T-cell (primary cell): ENCODE measurements at regions not wholly inside any gene's neighbourhood (a gene's known extent, or its start where the extent isn't known, plus 50 kb on each side); places are given as distances from the start of the nearest gene placed in this dataset.

ENCODE experiments used
- ATAC-seq, 4 experiments: fragments of 200-7000 bp in 3 of 4; fragments of 150-1000 bp in 1 of 4; cut with Tn5 transposase; replicated peaks in 1 of 4; 1 replicate in 3 of 4; 2 replicates in 1 of 4; pipeline ENCODE4 v1.10.0; 2021; ENCODE audit warnings: moderate library complexity in 3 of 4, mild to moderate bottlenecking in 2 of 4, moderate number of reproducible peaks in 1 of 4
- CTCF ChIA-PET, 2 donors: fragments of 300-600 bp; sonication (Branson Sonifier 250); formaldehyde crosslinking; loops; one replicate each; lab custom pipeline; 2022; ENCODE audit warnings: antibody characterized with exemption in 2 of 2; lab: Charles Lee
- POLR2A ChIA-PET, 2 donors: fragments of 300-600 bp; sonication (Branson Sonifier 250); formaldehyde crosslinking; loops; one replicate each; lab custom pipeline; 2022; ENCODE audit warnings: antibody characterized with exemption in 2 of 2; lab: Charles Lee
- DNase-seq, 35 experiments: peaks; one replicate each; pipeline versions ENCODE4 v3.0.0 to v3.0.0-alpha.2; 2013 to 2023
- H3K27ac ChIP-seq: one replicate; pipeline ENCODE4 v1.5.1; 2013; ENCODE audit warnings: low read length
- H3K27me3 ChIP-seq, 2 experiments: replicated peaks in 1 of 2; 1 replicate in 1 of 2; 2 replicates in 1 of 2; pipeline versions ENCODE4 v1.6.1 to v1.7.0; 2013; ENCODE audit warnings: low read length in 1 of 2, mixed read lengths in 1 of 2; ENCODE audit not compliant: control insufficient read depth in 2 of 2, insufficient read depth in 2 of 2; ENCODE audit errors: extremely low read depth in 1 of 2
- H3K36me3 ChIP-seq, 2 donors: 1 replicate in 1 of 2; 2 replicates in 1 of 2; pipeline versions ENCODE4 v1.6.1 to v1.7.0; 2013; ENCODE audit warnings: low read length in 1 of 2; ENCODE audit not compliant: control insufficient read depth in 2 of 2, insufficient read depth in 1 of 2; ENCODE audit errors: extremely low read depth in 1 of 2
- H3K4me1 ChIP-seq, 2 experiments: 1 replicate in 1 of 2; 2 replicates in 1 of 2; pipeline versions ENCODE4 v1.6.1 to v1.7.0; 2013; ENCODE audit warnings: low read length in 2 of 2, mixed read lengths in 1 of 2; ENCODE audit not compliant: insufficient read depth in 2 of 2, control insufficient read depth in 1 of 2; ENCODE audit errors: extremely low read depth in 1 of 2
- H3K4me3 ChIP-seq, 2 donors: 1 replicate in 1 of 2; 2 replicates in 1 of 2; pipeline versions ENCODE4 v1.5.1 to v1.7.0; 2013; ENCODE audit warnings: mild to moderate bottlenecking in 2 of 2, low read length in 1 of 2, moderate library complexity in 1 of 2; ENCODE audit not compliant: control insufficient read depth in 1 of 2; ENCODE audit errors: extremely low read depth in 1 of 2
- H3K9me3 ChIP-seq: 2 replicates; pipeline ENCODE4 v1.7.0; 2013
- H3K27ac Mint-ChIP-seq, 2 donors: one replicate each; pipeline ENCODE4 v1.8.0; 2020 to 2021; ENCODE audit warnings: mild to moderate bottlenecking in 2 of 2, mixed read lengths in 2 of 2
- H3K27me3 Mint-ChIP-seq, 2 donors: one replicate each; pipeline ENCODE4 v1.8.0; 2021 to 2022; ENCODE audit warnings: mixed read lengths in 2 of 2
- H3K36me3 Mint-ChIP-seq: one replicate; pipeline ENCODE4 v1.8.0; 2021; ENCODE audit warnings: mixed read lengths
- H3K4me1 Mint-ChIP-seq, 3 donors: one replicate each; pipeline ENCODE4 v1.8.0; 2020 to 2022; ENCODE audit warnings: mixed read lengths in 3 of 3, mild to moderate bottlenecking in 1 of 3
- H3K4me3 Mint-ChIP-seq, 3 donors: one replicate each; pipeline ENCODE4 v1.8.0; 2020 to 2022; ENCODE audit warnings: mild to moderate bottlenecking in 3 of 3, mixed read lengths in 3 of 3, moderate library complexity in 3 of 3
- H3K9me3 Mint-ChIP-seq, 3 donors: one replicate each; pipeline ENCODE4 v1.8.0; 2020 to 2022; ENCODE audit warnings: mixed read lengths in 3 of 3
- WGBS: methylation state at CpG from one replicate; pipeline ENCODE4 v1.1.5; 2013; ENCODE audit warnings: missing lambda C conversion rate; ENCODE audit not compliant: insufficient coverage; 5-methylcytosine and 5-hydroxymethylcytosine counted together

GRCh38 chr14:76654573-76655108 lies 106.6 kb upstream of the VASH1 start:
- ATAC-seq (no peak), DNase-seq (no peak)
- POLR2A ChIA-PET: interaction anchor here in 1 of 2 donors (0.6 kb wide), 1 partner anchor 11 kb away, joined by 3 read pairs; no protein-coding TSS in a partner anchor
- Mint-ChIP-seq H3K4me1 (no peaks in the 10 kb centered on the region), H3K36me3 (no peaks in the 10 kb centered on the region), H3K9me3 (peaks cover 0 to 4% (median 3%) of the 10 kb centered on the region in 3 donors), H3K27ac (no peak overlapping the region), H3K4me3 (no peak overlapping the region), H3K27me3 (peaks cover 9 to 34% of the 10 kb centered on the region in 2 donors)
- CTCF ChIA-PET: interaction anchor here in 1 of 2 donors (0.6 kb wide), 1 partner anchor 1079 kb away, joined by 4 read pairs; no protein-coding TSS in a partner anchor
- Histone ChIP-seq H3K27me3 (peaks cover 0 to 14% of the 10 kb centered on the region in 2 experiments), H3K9me3 (no peaks in the 10 kb centered on the region), H3K27ac (no peak overlapping the region), H3K36me3 (no peaks in the 10 kb centered on the region), H3K4me1 (no peaks in the 10 kb centered on the region), H3K4me3 (no peak overlapping the region)
- WGBS: 60% methylated on average over 7 of the region's 10 CpGs

DNA sequence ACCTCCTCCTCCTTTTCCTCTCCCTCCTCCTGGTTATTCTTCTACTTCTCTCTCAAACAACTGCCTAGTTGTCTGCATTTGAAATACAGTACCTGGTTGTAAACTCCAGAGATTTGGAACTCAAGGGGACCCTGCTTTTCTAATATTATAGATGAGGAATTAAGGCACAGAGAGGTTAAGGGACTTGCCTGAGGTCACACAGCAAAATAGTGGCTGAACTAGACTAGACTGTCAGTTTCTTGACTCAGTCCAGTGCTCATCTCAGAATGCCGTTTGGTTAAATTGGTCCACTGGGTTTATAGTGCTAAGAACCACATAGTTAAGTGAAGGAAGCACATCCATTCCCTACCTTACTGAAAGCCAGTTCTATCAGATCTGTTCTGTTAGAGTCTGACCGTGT lies 105.9 kb upstream of the VASH1 start:
- H3K9me3 ChIP-seq: no peaks in the 10 kb centered on the region
- WGBS: 49% methylated on average over 2 of the region's 2 CpGs
- DNase-seq (no peak), ATAC-seq (no peak)
- ChIA-PET CTCF (no interaction called here), POLR2A (interaction anchor here in 1 of 2 donors (0.6 kb wide), 1 partner anchor 11 kb away, joined by 3 read pairs; no protein-coding TSS in a partner anchor)
- no peaks in the 10 kb centered on the region for H3K36me3 Mint-ChIP-seq
- H3K9me3 Mint-ChIP-seq: peaks cover 0 to 4% (median 3%) of the 10 kb centered on the region in 3 donors
- H3K27ac ChIP-seq: no peak overlapping the region
- H3K4me1 Mint-ChIP-seq: no peaks in the 10 kb centered on the region
- H3K27ac Mint-ChIP-seq: no peak overlapping the region
- H3K4me1 ChIP-seq: no peaks in the 10 kb centered on the region
- peaks cover 0 to 16% of the 10 kb centered on the region in 2 experiments for H3K27me3 ChIP-seq
- H3K27me3 Mint-ChIP-seq: peaks cover 14 to 39% of the 10 kb centered on the region in 2 donors
- no peak overlapping the region for H3K4me3 Mint-ChIP-seq
- H3K36me3 ChIP-seq: no peaks in the 10 kb centered on the region
- H3K4me3 ChIP-seq: no peak overlapping the region

- CTCF ChIA-PET: no interaction called here
- no peaks in the 10 kb centered on the region for H3K36me3 Mint-ChIP-seq
Observed at GRCh38 chr14:76656592-76656991, 104.7 kb upstream of the VASH1 start.

GRCh38 chr14:76657404-76657803 lies 103.9 kb upstream of the VASH1 start:
- DNase-seq: no peak
- 100% methylated on average over 1 of the region's 1 CpG for WGBS
- CTCF ChIA-PET: no interaction called here
- Histone ChIP-seq H3K4me1 (no peaks in the 10 kb centered on the region), H3K36me3 (no peaks in the 10 kb centered on the region), H3K27ac (no peak overlapping the region), H3K27me3 (peaks cover 0 to 14% of the 10 kb centered on the region in 2 experiments), H3K4me3 (no peak overlapping the region), H3K9me3 (no peaks in the 10 kb centered on the region)
- no peaks in the 10 kb centered on the region for H3K36me3 Mint-ChIP-seq
- peaks cover 0 to 4% (median 3%) of the 10 kb centered on the region in 3 donors for H3K9me3 Mint-ChIP-seq
- POLR2A ChIA-PET: no interaction called here
- ATAC-seq: no peak
- H3K27ac Mint-ChIP-seq: no peak overlapping the region
- no peak overlapping the region for H3K4me3 Mint-ChIP-seq
- no peaks in the 10 kb centered on the region for H3K4me1 Mint-ChIP-seq
- H3K27me3 Mint-ChIP-seq: peaks cover 21 to 54% of the 10 kb centered on the region in 2 donors

More at GRCh38 chr14:76656592-76656991, 104.7 kb upstream of the VASH1 start:
- H3K4me1 ChIP-seq: no peaks in the 10 kb centered on the region
- H3K4me3 Mint-ChIP-seq: no peak overlapping the region
- H3K9me3 Mint-ChIP-seq: peaks cover 0 to 4% (median 3%) of the 10 kb centered on the region in 3 donors
- H3K27me3 ChIP-seq: peaks cover 0 to 17% of the 10 kb centered on the region in 2 experiments
- DNase-seq (no peak), ATAC-seq (no peak)
- no peak overlapping the region for H3K27ac Mint-ChIP-seq
- H3K27ac ChIP-seq: no peak overlapping the region
- H3K27me3 Mint-ChIP-seq: peaks cover 21 to 50% of the 10 kb centered on the region in 2 donors
- H3K4me3 ChIP-seq: no peak overlapping the region
- no peaks in the 10 kb centered on the region for H3K36me3 ChIP-seq
- POLR2A ChIA-PET: no interaction called here
- WGBS: 100% methylated on average over 1 of the region's 5 CpGs
- no peaks in the 10 kb centered on the region for H3K9me3 ChIP-seq
- no peaks in the 10 kb centered on the region for H3K4me1 Mint-ChIP-seq

- Mint-ChIP-seq H3K9me3 (peaks cover 0 to 4% (median 3%) of the 10 kb centered on the region in 3 donors), H3K27me3 (peaks cover 24 to 56% of the 10 kb centered on the region in 2 donors), H3K27ac (no peak overlapping the region), H3K4me3 (no peak overlapping the region), H3K36me3 (no peaks in the 10 kb centered on the region), H3K4me1 (no peaks in the 10 kb centered on the region)
- CTCF ChIA-PET: no interaction called here
- DNase-seq (no peak), ATAC-seq (no peak)
- POLR2A ChIA-PET: no interaction called here
- H3K36me3 ChIP-seq: no peaks in the 10 kb centered on the region
- no peak overlapping the region for H3K27ac ChIP-seq
- H3K9me3 ChIP-seq: no peaks in the 10 kb centered on the region
- H3K4me3 ChIP-seq: no peak overlapping the region
- no peaks in the 10 kb centered on the region for H3K4me1 ChIP-seq
- H3K27me3 ChIP-seq: peaks cover 0 to 14% of the 10 kb centered on the region in 2 experiments
Observed at GRCh38 chr14:76657846-76658245, 103.4 kb upstream of the VASH1 start.

DNA sequence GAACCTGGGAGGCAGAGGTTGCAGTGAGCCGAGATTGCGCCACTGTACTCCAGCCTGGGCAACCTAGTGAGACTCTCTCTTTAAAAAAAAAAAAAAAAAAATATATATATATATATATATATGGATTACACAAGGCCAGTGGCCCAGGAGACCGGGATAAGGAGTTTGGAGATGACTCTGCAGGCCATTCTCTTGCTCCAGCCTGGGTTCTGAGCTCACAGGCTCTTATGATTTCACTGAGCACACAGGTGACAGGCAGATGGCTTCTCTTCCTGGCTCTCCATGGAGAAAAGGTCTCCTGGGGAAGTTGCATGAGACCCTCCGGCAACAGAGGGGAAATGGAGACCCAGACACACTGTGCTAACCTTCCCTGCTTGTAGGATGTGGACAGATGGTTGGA lies 98.7 kb upstream of the VASH1 start:
- CTCF ChIA-PET: no interaction called here
- Histone ChIP-seq H3K27ac (no peak overlapping the region), H3K36me3 (no peaks in the 10 kb centered on the region), H3K27me3 (peaks cover 0 to 16% of the 10 kb centered on the region in 2 experiments), H3K9me3 (no peaks in the 10 kb centered on the region), H3K4me3 (no peak overlapping the region), H3K4me1 (no peaks in the 10 kb centered on the region)
- H3K4me1 Mint-ChIP-seq: no peaks in the 10 kb centered on the region
- H3K9me3 Mint-ChIP-seq: peaks cover 0 to 6% (median 4%) of the 10 kb centered on the region in 3 donors
- no peaks in the 10 kb centered on the region for H3K36me3 Mint-ChIP-seq
- H3K27me3 Mint-ChIP-seq: peaks cover 25 to 41% of the 10 kb centered on the region in 2 donors
- no peak for DNase-seq
- no peak overlapping the region for H3K27ac Mint-ChIP-seq
- ATAC-seq: no peak
- WGBS: 0% methylated on average over 1 of the region's 4 CpGs
- H3K4me3 Mint-ChIP-seq: no peak overlapping the region
- POLR2A ChIA-PET: interaction anchor here in 1 of 2 donors (0.7 kb wide), 1 partner anchor 234 kb away, joined by 3 read pairs; no protein-coding TSS in a partner anchor
